Small intestine (tissue), 7 donors: ENCODE measurements at regions not wholly inside any gene's neighbourhood (a gene's known extent, or its start where the extent isn't known, plus 50 kb on each side); places are given as distances from the start of the nearest gene placed in this dataset.

Experiments used
- DNase-seq, 2 donors: peaks; one replicate each; pipeline versions ENCODE4 v3.0.0 to v3.0.0-alpha.2; 2013
- FAIRE-seq: peaks from 2 replicates; lab custom pipeline; 2012; peaks lifted over from hg19 to GRCh38; lab: Jason Lieb, UNC
- H3K27ac ChIP-seq, 3 donors: one replicate each; pipeline ENCODE4 v1.5.1; 2013; ENCODE audit warnings: low read length in 2 of 3, mild to moderate bottlenecking in 2 of 3, control low read depth in 1 of 3, inconsistent platforms in 1 of 3, low read depth in 1 of 3, moderate library complexity in 1 of 3
- H3K27me3 ChIP-seq, 3 donors: one replicate each; pipeline ENCODE4 v1.6.1; 2013; ENCODE audit warnings: low read length in 3 of 3, inconsistent platforms in 1 of 3; ENCODE audit not compliant: control insufficient read depth in 3 of 3, insufficient read depth in 3 of 3
- H3K36me3 ChIP-seq, 3 donors: one replicate each; pipeline ENCODE4 v1.6.1; 2013; ENCODE audit warnings: low read length in 3 of 3, inconsistent platforms in 1 of 3, low read depth in 1 of 3, mild to moderate bottlenecking in 1 of 3, moderate library complexity in 1 of 3; ENCODE audit not compliant: control insufficient read depth in 3 of 3, insufficient read depth in 2 of 3
- H3K4me1 ChIP-seq, 3 donors: one replicate each; pipeline ENCODE4 v1.6.1; 2013; ENCODE audit warnings: low read length in 2 of 3, inconsistent platforms in 1 of 3, low read depth in 1 of 3, mild to moderate bottlenecking in 1 of 3, moderate library complexity in 1 of 3; ENCODE audit not compliant: control insufficient read depth in 3 of 3, insufficient read depth in 2 of 3
- H3K4me3 ChIP-seq, 3 donors: one replicate each; pipeline ENCODE4 v1.5.1; 2013; ENCODE audit warnings: low read length in 3 of 3, control low read depth in 1 of 3, inconsistent platforms in 1 of 3, low read depth in 1 of 3, mild to moderate bottlenecking in 1 of 3, moderate library complexity in 1 of 3
- H3K9me3 ChIP-seq, 2 donors: one replicate each; pipeline ENCODE4 v1.6.1; 2013; ENCODE audit warnings: low read depth in 1 of 2, low read length in 1 of 2; ENCODE audit not compliant: control insufficient read depth in 2 of 2, insufficient read depth in 1 of 2
- WGBS, 3 donors: extraction: QIAGEN DNeasy Blood & Tissue Kit; methylation state at CpG; one replicate each; pipeline ENCODE4 v1.1.7; 2013; 5-methylcytosine and 5-hydroxymethylcytosine counted together
- donor health status: healthy with polysubstance abuse.
- donor health status: control.
- donor health status: control.
- donor health status: Bipolar disorder and iron deficiency.
- donor health status: healthy.

DNA sequence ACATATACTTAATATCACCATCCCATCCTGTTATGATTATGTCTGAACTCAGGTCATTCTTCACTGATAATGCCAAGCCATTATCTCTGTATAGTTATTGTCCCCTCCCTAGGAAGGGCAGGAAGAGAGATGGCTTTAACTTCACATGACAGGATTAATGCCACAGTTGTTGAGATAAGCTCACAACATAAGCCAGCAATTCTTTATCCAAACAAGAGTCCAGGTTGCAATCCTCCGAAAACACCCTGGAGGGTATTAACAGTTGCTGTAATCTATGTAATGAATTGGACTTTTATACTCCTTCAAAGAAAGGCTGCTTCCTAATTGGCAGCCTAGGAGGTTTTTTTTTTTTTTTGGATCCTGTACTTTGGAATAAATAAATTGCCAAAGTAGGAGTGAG is 779.4 kb downstream of the SEMA5A start:
- Histone ChIP-seq H3K4me3 (no peak overlapping the region), H3K9me3 (no peaks in the 10 kb centered on the region), H3K36me3 (no peaks in the 10 kb centered on the region), H3K4me1 (no peaks in the 10 kb centered on the region), H3K27ac (no peak overlapping the region), H3K27me3 (no peaks in the 10 kb centered on the region)
- FAIRE-seq, result no peak
- 8 to 60% (median 39%) methylated on average over 1 of the region's 1 CpG for WGBS, 3 donors
- peak in 1 of 2 donors; percentile 4 for DNase-seq

DNA sequence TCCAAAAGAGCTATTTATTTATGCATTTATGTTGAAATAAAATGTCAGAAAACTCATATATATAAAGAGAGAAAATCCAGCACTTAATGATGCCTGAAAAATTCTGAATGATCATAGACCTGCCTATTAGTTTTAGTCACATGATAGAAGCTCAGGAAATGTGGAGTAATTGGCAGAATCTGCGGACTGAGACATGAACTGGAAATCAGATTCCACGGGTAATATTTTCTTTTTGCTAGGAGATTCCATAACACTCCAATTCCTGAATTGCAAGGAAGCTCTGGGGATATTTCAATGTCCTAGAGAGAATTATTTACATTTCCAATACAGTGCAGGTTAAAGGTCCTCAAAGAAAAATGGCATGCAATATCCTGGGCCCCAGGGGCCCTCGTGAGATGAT is 778.8 kb downstream of the SEMA5A start:
- no peaks in the 10 kb centered on the region for H3K9me3 ChIP-seq
- no peak for DNase-seq
- H3K4me3 ChIP-seq, result no peak overlapping the region
- H3K36me3 ChIP-seq, result no peaks in the 10 kb centered on the region
- H3K27ac ChIP-seq, result no peak overlapping the region
- H3K4me1 ChIP-seq, result no peaks in the 10 kb centered on the region
- H3K27me3 ChIP-seq, result no peaks in the 10 kb centered on the region
- no peak for FAIRE-seq
- 71 to 76% (median 75%) methylated on average over 3 of the region's 3 CpGs for WGBS, 3 donors

GRCh38 chr5:8767746-8768145 is 778.1 kb downstream of the SEMA5A start:
- DNase-seq (no peak), FAIRE-seq (no peak)
- Histone ChIP-seq H3K36me3 (no peaks in the 10 kb centered on the region), H3K4me1 (no peaks in the 10 kb centered on the region), H3K9me3 (no peaks in the 10 kb centered on the region), H3K4me3 (no peak overlapping the region), H3K27ac (no peak overlapping the region), H3K27me3 (no peaks in the 10 kb centered on the region)
- 35 to 50% (median 40%) methylated on average over 3 of the region's 3 CpGs for WGBS, 3 donors

GRCh38 chr5:8769631-8770030 is 776.2 kb downstream of the SEMA5A start:
- DNase-seq (no peak), FAIRE-seq (no peak)
- Histone ChIP-seq H3K9me3 (no peaks in the 10 kb centered on the region), H3K4me1 (no peaks in the 10 kb centered on the region), H3K4me3 (no peak overlapping the region), H3K36me3 (no peaks in the 10 kb centered on the region), H3K27ac (no peak overlapping the region), H3K27me3 (no peaks in the 10 kb centered on the region)
- 77 to 82% (median 78%) methylated on average over 3 of the region's 3 CpGs for WGBS, 3 donors

GRCh38 chr5:8770431-8770830 is 775.4 kb downstream of the SEMA5A start:
- Histone ChIP-seq H3K27me3 (no peaks in the 10 kb centered on the region), H3K36me3 (no peaks in the 10 kb centered on the region), H3K9me3 (no peaks in the 10 kb centered on the region), H3K4me3 (no peak overlapping the region), H3K27ac (no peak overlapping the region), H3K4me1 (no peaks in the 10 kb centered on the region)
- DNase-seq (no peak), FAIRE-seq (no peak)
- 70 to 78% (median 73%) methylated on average over 3 of the region's 3 CpGs for WGBS, 3 donors

DNA sequence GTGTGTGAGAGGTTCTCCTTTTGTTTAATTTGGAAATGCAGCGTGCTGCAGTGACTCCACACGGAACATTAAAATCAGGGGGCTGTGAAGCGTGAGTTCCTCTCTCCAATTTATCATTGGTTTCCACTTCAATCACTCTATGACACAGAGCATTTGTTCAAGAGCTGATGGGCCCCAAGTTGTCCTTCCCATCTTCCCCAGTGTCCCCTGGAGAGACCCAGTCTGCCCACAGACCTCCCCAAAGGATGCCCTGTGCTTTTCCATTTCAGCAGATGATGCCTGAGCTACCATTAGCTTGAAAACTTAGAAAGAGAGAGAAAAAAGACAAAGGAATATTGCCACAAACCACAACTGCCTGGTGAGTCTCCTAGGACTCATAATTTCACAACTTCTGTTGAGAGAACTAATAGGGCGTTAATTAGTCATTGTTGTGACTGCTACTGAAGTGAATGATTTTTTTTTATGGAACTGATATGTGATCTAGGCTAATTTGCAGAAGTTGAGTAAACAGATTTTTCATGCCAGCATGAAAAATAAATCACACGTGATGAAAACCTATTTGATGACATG is 772.7 kb downstream of the SEMA5A start:
- H3K36me3 ChIP-seq, result no peaks in the 10 kb centered on the region
- FAIRE-seq (no peak), DNase-seq (no peak)
- H3K27ac ChIP-seq, result no peak overlapping the region
- H3K9me3 ChIP-seq, result no peaks in the 10 kb centered on the region
- WGBS, 3 donors, result 77 to 79% (median 78%) methylated on average over 5 of the region's 5 CpGs
- H3K4me1 ChIP-seq, result no peaks in the 10 kb centered on the region
- no peak overlapping the region for H3K4me3 ChIP-seq
- no peaks in the 10 kb centered on the region for H3K27me3 ChIP-seq

DNA sequence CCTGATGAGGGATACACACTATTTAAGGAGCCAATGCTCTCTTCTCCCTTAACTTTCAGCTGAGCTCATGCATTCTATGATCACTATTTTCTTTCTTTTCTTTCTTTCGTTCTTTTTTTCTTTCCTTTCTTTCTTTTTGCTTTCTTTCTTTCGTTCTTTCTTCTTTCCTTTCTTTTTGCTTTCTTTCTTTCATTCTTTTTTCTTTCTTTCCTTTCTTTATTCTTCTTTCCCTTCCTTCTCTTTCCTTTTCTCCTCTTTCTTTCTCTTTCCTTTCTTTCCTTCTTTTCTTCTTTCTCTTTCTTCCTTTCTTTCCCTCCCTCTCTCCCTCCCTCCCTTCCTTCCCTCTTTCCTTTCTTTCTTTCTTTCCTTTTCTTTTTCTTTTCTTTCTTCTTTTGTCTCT is 761.2 kb downstream of the SEMA5A start:
- 78 to 86% (median 86%) methylated on average over 2 of the region's 2 CpGs for WGBS, 3 donors
- H3K4me3 ChIP-seq, result no peak overlapping the region
- no peaks in the 10 kb centered on the region for H3K4me1 ChIP-seq
- H3K9me3 ChIP-seq, result no peaks in the 10 kb centered on the region
- no peaks in the 10 kb centered on the region for H3K27me3 ChIP-seq
- no peak for FAIRE-seq
- no peak overlapping the region for H3K27ac ChIP-seq
- DNase-seq, result no peak
- H3K36me3 ChIP-seq, result no peaks in the 10 kb centered on the region

DNA sequence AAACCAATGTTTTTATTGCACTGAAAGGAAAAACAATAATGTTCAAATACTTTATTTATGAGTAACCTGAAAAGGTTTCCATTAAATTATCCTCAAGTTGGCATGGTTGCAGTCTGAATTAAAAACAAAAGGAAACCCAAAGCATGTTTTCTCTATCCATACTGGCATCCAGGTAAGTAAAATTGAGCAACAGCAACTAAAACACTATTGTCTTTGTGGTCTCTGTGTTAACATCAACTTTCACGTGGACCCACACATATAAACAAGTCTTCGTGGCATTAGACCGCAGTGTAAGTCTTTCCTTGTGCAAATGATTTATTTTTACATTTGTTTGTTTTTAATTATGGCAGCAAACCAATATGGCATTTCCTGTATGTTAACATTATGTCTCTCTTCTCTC is 757.6 kb downstream of the SEMA5A start:
- Histone ChIP-seq H3K4me3 (no peak overlapping the region), H3K27me3 (no peaks in the 10 kb centered on the region), H3K36me3 (no peaks in the 10 kb centered on the region), H3K27ac (no peak overlapping the region), H3K9me3 (no peaks in the 10 kb centered on the region), H3K4me1 (no peaks in the 10 kb centered on the region)
- no peak for DNase-seq
- no peak for FAIRE-seq
- WGBS, 3 donors, result 61 to 82% (median 71%) methylated on average over 3 of the region's 3 CpGs

GRCh38 chr5:8805653-8806052 is 740.2 kb downstream of the SEMA5A start:
- H3K4me3 ChIP-seq, result no peak overlapping the region
- H3K9me3 ChIP-seq, result peaks cover 0 to 8% of the 10 kb centered on the region in 2 donors
- FAIRE-seq (no peak), DNase-seq (no peak)
- H3K36me3 ChIP-seq, result no peaks in the 10 kb centered on the region
- H3K27me3 ChIP-seq, result no peaks in the 10 kb centered on the region
- no peaks in the 10 kb centered on the region for H3K4me1 ChIP-seq
- no peak overlapping the region for H3K27ac ChIP-seq
